HEK293T (cell line): ENCODE measurements at regions not wholly inside any gene's neighbourhood (a gene's known extent, or its start where the extent isn't known, plus 50 kb on each side); places are given as distances from the start of the nearest gene placed in this dataset.

ENCODE experiments used
- CTCF ChIA-PET: fragments of 350-600 bp; formaldehyde crosslinking; extraction: SDS; loops from one replicate; lab custom pipeline; 2021; ENCODE audit warnings: antibody characterized with exemption, inconsistent platforms; lab: Yijun Ruan, JAX
- POLR2A ChIA-PET: fragments of 350-600 bp; formaldehyde crosslinking; extraction: SDS; loops from one replicate; lab custom pipeline; 2020; ENCODE audit warnings: antibody characterized with exemption, inconsistent platforms; lab: Yijun Ruan, JAX
- DNase-seq: peaks from one replicate; pipeline ENCODE4 v3.0.0; 2012; ENCODE audit warnings: mixed read lengths; ENCODE audit errors: extremely low spot score
- ARNT ChIP-seq: fragments of 450-650 bp; IDR thresholded peaks from 2 replicates; pipeline ENCODE4 v1.6.1; 2017; ENCODE audit warnings: mild to moderate bottlenecking
- BHLHE40 ChIP-seq: fragments of 450-650 bp; IDR thresholded peaks from 2 replicates; pipeline ENCODE4 v1.6.1; 2016; ENCODE audit warnings: mild to moderate bottlenecking, moderate library complexity, borderline replicate concordance
- CTBP1 ChIP-seq: fragments of 450-650 bp; IDR thresholded peaks from 2 replicates; pipeline ENCODE4 v1.6.1; 2016; ENCODE audit warnings: borderline replicate concordance
- ELF4 ChIP-seq: fragments of 450-650 bp; IDR thresholded peaks from 2 replicates; pipeline ENCODE4 v1.6.1; 2017; ENCODE audit warnings: antibody characterized with exemption
- FOXA1 ChIP-seq: fragments of 450-650 bp; IDR thresholded peaks from 2 replicates; pipeline ENCODE4 v1.6.1; 2016; ENCODE audit warnings: mild to moderate bottlenecking
- FOXK2 ChIP-seq: fragments of 450-650 bp; IDR thresholded peaks from 2 replicates; pipeline ENCODE4 v1.6.1; 2016; ENCODE audit warnings: mild to moderate bottlenecking
- FOXM1 ChIP-seq: fragments of 450-650 bp; IDR thresholded peaks from 2 replicates; pipeline ENCODE4 v1.6.1; 2017; ENCODE audit warnings: mild to moderate bottlenecking, borderline replicate concordance
- HDGF ChIP-seq: fragments of 450-650 bp; IDR thresholded peaks from 2 replicates; pipeline ENCODE4 v1.6.1; 2017; ENCODE audit warnings: antibody characterized with exemption, borderline replicate concordance
- L3MBTL2 ChIP-seq: fragments of 450-650 bp; conservative IDR thresholded peaks from 2 replicates; pipeline ENCODE4 v1.6.1; 2016; ENCODE audit warnings: mild to moderate bottlenecking
- LEF1 ChIP-seq: fragments of 450-650 bp; IDR thresholded peaks from 2 replicates; pipeline ENCODE4 v1.6.1; 2017; ENCODE audit warnings: mild to moderate bottlenecking, borderline replicate concordance
- NFRKB ChIP-seq: fragments of 450-650 bp; IDR thresholded peaks from 2 replicates; pipeline ENCODE4 v1.6.1; 2016; ENCODE audit warnings: mild to moderate bottlenecking, moderate library complexity
- PKNOX1 ChIP-seq: fragments of 450-650 bp; IDR thresholded peaks from 2 replicates; pipeline ENCODE4 v1.6.1; 2016
- SP1 ChIP-seq: fragments of 450-650 bp; IDR thresholded peaks from 2 replicates; pipeline ENCODE4 v1.6.1; 2017
- SUZ12 ChIP-seq: fragments of 450-650 bp; IDR thresholded peaks from 2 replicates; pipeline ENCODE4 v1.6.1; 2016; ENCODE audit warnings: mild to moderate bottlenecking
- TARDBP ChIP-seq: fragments of 450-650 bp; IDR thresholded peaks from 2 replicates; pipeline ENCODE4 v1.6.1; 2016
- ZNF384 ChIP-seq: fragments of 450-650 bp; IDR thresholded peaks from 2 replicates; pipeline ENCODE4 v1.6.1; 2016

DNA sequence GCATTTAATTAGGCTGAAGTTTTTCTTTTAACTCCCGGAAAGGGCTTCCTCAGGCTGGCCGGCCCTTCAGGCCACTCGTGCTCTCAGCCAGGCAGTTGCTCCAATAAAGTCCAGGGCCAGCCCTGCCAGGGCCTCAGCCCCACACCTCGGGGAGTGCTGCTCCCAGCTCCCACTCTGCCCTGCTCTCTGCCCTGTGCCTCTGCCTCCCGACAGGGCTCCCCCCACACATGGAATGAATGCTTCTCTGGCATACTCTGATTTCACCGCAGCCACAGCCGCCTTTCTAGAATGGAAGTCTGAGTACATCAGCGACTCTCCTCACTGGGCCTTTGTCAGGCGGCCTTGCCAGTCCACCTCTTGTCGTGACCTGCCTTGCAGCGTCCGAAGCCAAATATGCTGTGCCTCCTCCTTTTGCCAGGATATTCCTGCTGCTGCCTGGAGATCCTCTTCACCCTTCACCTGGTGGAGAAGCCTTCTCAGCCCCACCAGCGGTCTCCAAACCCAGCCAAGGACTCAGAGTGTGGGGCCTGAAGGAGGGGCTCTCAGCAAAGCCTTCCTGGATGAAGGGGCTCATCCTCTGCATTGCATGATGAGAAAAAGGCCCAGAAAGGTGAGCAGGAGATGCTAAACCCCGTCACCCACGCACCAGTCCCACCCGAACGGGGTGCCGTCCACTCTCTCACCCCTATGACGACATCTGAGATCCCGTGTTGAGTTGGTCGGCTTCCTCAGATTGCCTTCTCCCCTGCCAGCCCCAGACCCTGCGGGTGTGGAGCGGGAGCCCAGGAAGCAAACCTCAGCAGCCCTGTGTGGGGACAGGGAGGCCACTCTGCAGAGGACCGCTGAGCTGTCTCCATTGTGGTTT is 472.7 kb upstream of the HS6ST1 start:
- CTCF ChIA-PET: no interaction called here
- POLR2A ChIA-PET: no interaction called here
- TF ChIP-seq FOXK2: no peak
- DNase-seq: no peak

GRCh38 chr2:128791985-128792320 is 473.3 kb upstream of the HS6ST1 start:
- ChIA-PET CTCF (no interaction called here), POLR2A (no interaction called here)
- no peak for DNase-seq
- no peak for TF ChIP-seq ELF4
- no peak for TF ChIP-seq CTBP1
- no peak for TF ChIP-seq HDGF
- no peak for TF ChIP-seq FOXM1
- no peak for TF ChIP-seq SUZ12
- TF ChIP-seq FOXK2: no peak
- TF ChIP-seq NFRKB: no peak
- TF ChIP-seq FOXA1: no peak
- TF ChIP-seq SP1: no peak
- no peak for TF ChIP-seq PKNOX1

- no peak for DNase-seq
- ChIA-PET CTCF (no interaction called here), POLR2A (no interaction called here)
- TF ChIP-seq FOXA1 (no peak), FOXM1 (no peak), FOXK2 (no peak), LEF1 (no peak), ELF4 (no peak), ZNF384 (no peak), NFRKB (no peak), SUZ12 (no peak), ARNT (no peak), SP1 (no peak)
Measured at GRCh38 chr2:128792476-128793054, 473.9 kb upstream of the HS6ST1 start.

- TF ChIP-seq ELF4: no peak
- no peak for TF ChIP-seq PKNOX1
- TF ChIP-seq TARDBP: no peak
- no peak for TF ChIP-seq SP1
- ChIA-PET POLR2A (no interaction called here), CTCF (no interaction called here)
- DNase-seq: no peak
Measured at GRCh38 chr2:128793404-128793803, 474.7 kb upstream of the HS6ST1 start.

DNA sequence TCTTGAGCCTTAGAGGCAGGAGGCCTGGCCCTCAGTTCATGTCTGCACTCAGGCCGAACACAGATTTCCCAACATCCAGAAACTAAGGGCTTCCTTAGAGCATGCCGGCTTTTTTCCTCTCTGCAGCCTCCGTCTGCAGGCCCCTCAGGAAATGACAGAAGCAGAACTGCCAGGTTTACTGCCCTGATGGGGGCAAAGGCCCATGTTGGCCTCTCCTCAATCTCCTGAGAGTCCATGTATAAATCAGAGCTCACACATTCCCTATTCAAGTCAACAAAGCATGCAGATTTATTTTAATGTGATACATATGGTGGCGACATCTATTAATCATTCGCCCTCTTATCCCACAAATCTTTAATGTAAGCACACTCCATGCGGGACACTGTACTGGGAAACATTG is 475.6 kb upstream of the HS6ST1 start:
- no peak for DNase-seq
- POLR2A ChIA-PET: no interaction called here
- CTCF ChIA-PET: no interaction called here
- no peak for TF ChIP-seq FOXM1
- no peak for TF ChIP-seq ZNF384
- TF ChIP-seq PKNOX1: no peak
- TF ChIP-seq LEF1: no peak
- TF ChIP-seq NFRKB: no peak
- TF ChIP-seq FOXA1: no peak
- no peak for TF ChIP-seq TARDBP
- TF ChIP-seq ELF4: no peak
- TF ChIP-seq SP1: no peak
- no peak for TF ChIP-seq L3MBTL2
- no peak for TF ChIP-seq HDGF
- TF ChIP-seq CTBP1: no peak
- no peak for TF ChIP-seq ARNT
- TF ChIP-seq BHLHE40: no peak
- TF ChIP-seq SUZ12: no peak
- no peak for TF ChIP-seq FOXK2

DNA sequence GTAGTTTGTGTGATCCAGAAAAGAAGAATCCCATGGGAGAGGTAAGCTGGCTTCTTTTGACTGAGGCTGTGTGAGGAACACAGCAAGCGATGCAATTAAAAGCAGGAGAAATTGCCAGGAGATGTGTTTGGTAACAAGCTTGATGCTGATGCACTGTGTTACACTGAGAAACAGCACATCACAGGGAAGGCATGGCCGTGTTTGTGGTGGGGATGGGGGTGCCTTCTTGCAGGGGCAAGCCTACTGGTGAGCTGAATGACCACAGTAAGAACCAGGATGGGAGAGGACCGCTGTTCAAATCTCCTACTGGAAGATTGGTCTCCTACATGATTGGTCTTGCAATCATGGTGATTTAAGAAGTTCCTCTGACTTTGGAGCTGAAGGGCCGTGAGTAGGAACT is 477.7 kb upstream of the HS6ST1 start:
- no peak for DNase-seq
- ChIA-PET POLR2A (no interaction called here), CTCF (no interaction called here)
- TF ChIP-seq FOXA1: no peak
- TF ChIP-seq PKNOX1: no peak
- TF ChIP-seq ARNT: no peak
- no peak for TF ChIP-seq BHLHE40
- TF ChIP-seq LEF1: no peak
- TF ChIP-seq SUZ12: no peak
- TF ChIP-seq CTBP1: no peak
- TF ChIP-seq FOXK2: no peak
- TF ChIP-seq NFRKB: no peak
- no peak for TF ChIP-seq ELF4
- no peak for TF ChIP-seq SP1
